ENCODE measurements at regions not wholly inside any gene's neighbourhood (a gene's known extent, or its start where the extent isn't known, plus 50 kb on each side); places are given as distances from the start of the nearest gene placed in this dataset.

DNA sequence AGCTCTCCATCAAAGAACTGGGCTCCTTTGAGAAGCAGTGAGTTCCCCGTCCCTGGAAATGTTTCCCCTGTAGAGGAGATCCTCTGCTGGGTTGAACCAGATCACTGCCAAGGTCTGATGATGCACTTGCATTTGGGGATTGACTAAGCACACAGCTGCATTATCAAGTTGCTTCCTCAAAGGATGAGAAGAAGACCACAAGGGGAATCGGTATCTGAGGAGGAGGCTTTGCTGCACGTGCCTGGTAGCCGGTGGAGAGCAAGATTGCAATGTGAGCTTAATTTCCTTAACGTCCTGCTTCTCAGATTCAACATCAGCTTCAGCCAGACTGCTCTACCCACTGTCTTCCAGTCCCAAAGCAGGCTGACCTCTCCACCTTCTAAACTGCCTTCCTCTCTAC lies 128.8 kb upstream of the STMND1 start:
- Histone ChIP-seq H3K27ac (ENCODE audit: low read length) (no peak overlapping the region), H3K9ac (ENCODE audit: low read length) (no peak overlapping the region), H3K9me3 (ENCODE audit: control insufficient read depth, low read depth, low read length) (no peaks in the 10 kb centered on the region), H3K36me3 (ENCODE audit: control insufficient read depth, low read depth, low read length) (no peaks in the 10 kb centered on the region), H3K4me1 (ENCODE audit: control insufficient read depth, low read depth, low read length) (no peaks in the 10 kb centered on the region), H3K4me3 (ENCODE audit: low read length) (no peak overlapping the region), H3K27me3 (ENCODE audit: control insufficient read depth, insufficient read depth, low read length) (no peaks in the 10 kb centered on the region)

GRCh38 chr6:16972535-16972934 lies 129.3 kb upstream of the STMND1 start:
- Histone ChIP-seq H3K9me3 (ENCODE audit: control insufficient read depth, low read depth, low read length) (no peaks in the 10 kb centered on the region), H3K4me3 (ENCODE audit: low read length) (no peak overlapping the region), H3K9ac (ENCODE audit: low read length) (no peak overlapping the region), H3K27me3 (ENCODE audit: control insufficient read depth, insufficient read depth, low read length) (no peaks in the 10 kb centered on the region), H3K4me1 (ENCODE audit: control insufficient read depth, low read depth, low read length) (no peaks in the 10 kb centered on the region), H3K36me3 (ENCODE audit: control insufficient read depth, low read depth, low read length) (no peaks in the 10 kb centered on the region), H3K27ac (ENCODE audit: low read length) (no peak overlapping the region)

DNA sequence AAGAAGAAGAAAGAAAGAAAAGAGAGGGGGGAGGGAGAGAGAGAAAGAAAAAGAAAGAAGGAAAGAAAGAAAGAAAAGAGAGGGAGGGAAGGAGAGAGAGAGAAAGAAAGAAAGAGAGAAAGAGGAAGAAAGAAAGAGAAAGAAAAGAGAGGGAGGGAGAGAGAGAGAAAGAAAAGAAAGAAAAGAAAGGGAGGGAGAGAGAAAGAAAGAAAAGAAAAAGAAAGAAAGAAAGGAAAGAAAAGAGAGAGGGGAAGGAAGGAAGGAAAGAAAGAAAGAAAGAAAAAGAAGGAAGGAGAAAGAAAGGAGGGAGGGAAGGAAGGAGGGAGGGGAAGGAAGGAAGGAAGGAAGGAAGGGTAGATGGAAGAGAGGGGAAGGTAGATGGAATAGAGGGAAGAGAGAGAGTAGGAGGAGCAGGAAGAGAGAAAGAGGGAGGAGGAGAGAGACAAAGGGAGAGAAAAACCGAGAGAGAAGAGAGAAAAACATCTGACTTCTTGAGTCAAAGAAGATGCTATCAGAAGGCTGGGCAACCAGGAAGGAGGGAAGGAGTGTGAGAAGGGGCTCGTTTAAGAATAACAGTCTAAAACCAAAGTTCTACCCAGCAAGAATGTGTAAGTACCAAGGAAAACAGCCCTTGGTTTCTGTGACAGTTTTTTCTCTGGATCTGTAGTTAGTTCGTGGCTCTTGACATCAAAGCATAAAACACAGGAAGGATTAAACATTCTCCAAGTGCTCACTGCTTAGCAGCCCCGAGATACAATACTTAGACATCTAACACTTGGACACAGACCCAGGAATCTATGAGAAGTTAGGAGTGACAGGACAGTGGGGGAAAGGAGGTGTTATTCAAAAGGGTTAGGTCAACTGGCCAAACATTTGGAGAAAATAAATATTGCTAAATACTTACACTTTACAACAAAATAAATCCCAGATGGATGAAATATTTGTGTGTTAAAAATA lies 131.9 kb upstream of the STMND1 start:
- Histone ChIP-seq H3K4me3 (ENCODE audit: low read length) (no peak overlapping the region), H3K36me3 (ENCODE audit: control insufficient read depth, low read depth, low read length) (no peaks in the 10 kb centered on the region), H3K9ac (ENCODE audit: low read length) (no peak overlapping the region), H3K9me3 (ENCODE audit: control insufficient read depth, low read depth, low read length) (no peaks in the 10 kb centered on the region), H3K27ac (ENCODE audit: low read length) (no peak overlapping the region), H3K4me1 (ENCODE audit: control insufficient read depth, low read depth, low read length) (no peaks in the 10 kb centered on the region), H3K27me3 (ENCODE audit: control insufficient read depth, insufficient read depth, low read length) (no peaks in the 10 kb centered on the region)

DNA sequence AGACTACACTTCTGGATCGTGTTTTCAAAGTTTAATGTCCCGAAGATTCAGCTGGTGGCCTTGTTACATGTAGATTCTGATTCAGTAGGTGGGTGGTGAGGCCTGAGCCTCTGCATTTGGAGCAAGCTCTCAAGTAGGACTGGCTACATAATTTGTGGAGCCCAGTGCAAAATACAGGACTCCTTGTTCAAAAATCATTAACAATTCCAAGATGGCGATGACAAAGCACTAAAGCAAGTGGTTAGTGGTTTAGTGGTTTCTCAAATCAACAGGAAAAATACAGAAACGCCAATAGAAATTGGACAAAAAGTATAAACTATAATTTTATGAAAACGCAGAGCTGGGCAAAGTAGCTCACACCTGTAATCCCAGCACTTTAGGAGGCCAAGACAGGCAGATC lies 133.7 kb upstream of the STMND1 start:
- Histone ChIP-seq H3K27ac (ENCODE audit: low read length) (no peak overlapping the region), H3K4me1 (ENCODE audit: control insufficient read depth, low read depth, low read length) (peaks cover 4% of the 10 kb centered on the region), H3K9me3 (ENCODE audit: control insufficient read depth, low read depth, low read length) (no peaks in the 10 kb centered on the region), H3K36me3 (ENCODE audit: control insufficient read depth, low read depth, low read length) (no peaks in the 10 kb centered on the region), H3K9ac (ENCODE audit: low read length) (no peak overlapping the region), H3K27me3 (ENCODE audit: control insufficient read depth, insufficient read depth, low read length) (no peaks in the 10 kb centered on the region), H3K4me3 (ENCODE audit: low read length) (no peak overlapping the region)

GRCh38 chr6:16967470-16967817 lies 134.4 kb upstream of the STMND1 start:
- no peak overlapping the region for H3K4me3 ChIP-seq (ENCODE audit: low read length)
- no peaks in the 10 kb centered on the region for H3K27me3 ChIP-seq (ENCODE audit: control insufficient read depth, insufficient read depth, low read length)
- no peaks in the 10 kb centered on the region for H3K36me3 ChIP-seq (ENCODE audit: control insufficient read depth, low read depth, low read length)
- no peak overlapping the region for H3K27ac ChIP-seq (ENCODE audit: low read length)
- H3K9ac ChIP-seq (ENCODE audit: low read length): no peak overlapping the region
- H3K4me1 ChIP-seq (ENCODE audit: control insufficient read depth, low read depth, low read length): peaks cover 4% of the 10 kb centered on the region
- no peaks in the 10 kb centered on the region for H3K9me3 ChIP-seq (ENCODE audit: control insufficient read depth, low read depth, low read length)

- Histone ChIP-seq H3K36me3 (ENCODE audit: control insufficient read depth, low read depth, low read length) (no peaks in the 10 kb centered on the region), H3K4me1 (ENCODE audit: control insufficient read depth, low read depth, low read length) (peaks cover 4% of the 10 kb centered on the region), H3K27ac (ENCODE audit: low read length) (no peak overlapping the region), H3K4me3 (ENCODE audit: low read length) (no peak overlapping the region), H3K27me3 (ENCODE audit: control insufficient read depth, insufficient read depth, low read length) (no peaks in the 10 kb centered on the region), H3K9ac (ENCODE audit: low read length) (no peak overlapping the region), H3K9me3 (ENCODE audit: control insufficient read depth, low read depth, low read length) (no peaks in the 10 kb centered on the region)
Measured at GRCh38 chr6:16966791-16967469, 134.9 kb upstream of the STMND1 start.

DNA sequence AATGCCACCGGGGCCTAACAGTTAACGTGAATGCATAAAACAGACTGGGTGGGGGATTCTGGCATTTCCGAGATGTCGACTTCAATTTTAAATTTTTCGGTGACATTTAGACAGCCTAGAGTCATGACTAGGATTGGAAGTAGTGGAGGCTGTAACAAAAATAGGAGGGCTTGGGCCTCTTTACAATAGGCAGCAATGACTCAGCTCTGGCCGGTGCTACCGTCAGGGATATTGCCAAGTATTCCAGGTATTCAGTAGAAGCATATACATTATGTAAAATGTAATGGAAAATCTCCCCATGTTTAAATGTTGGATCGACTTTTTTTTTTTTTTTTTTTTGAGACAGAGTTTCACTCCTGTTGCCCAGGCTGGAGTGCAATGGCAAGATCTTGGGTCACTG lies 136.2 kb upstream of the STMND1 start:
- Histone ChIP-seq H3K9me3 (ENCODE audit: control insufficient read depth, low read depth, low read length) (no peaks in the 10 kb centered on the region), H3K9ac (ENCODE audit: low read length) (no peak overlapping the region), H3K4me1 (ENCODE audit: control insufficient read depth, low read depth, low read length) (peaks cover 4% of the 10 kb centered on the region), H3K36me3 (ENCODE audit: control insufficient read depth, low read depth, low read length) (no peaks in the 10 kb centered on the region), H3K27me3 (ENCODE audit: control insufficient read depth, insufficient read depth, low read length) (no peaks in the 10 kb centered on the region), H3K4me3 (ENCODE audit: low read length) (no peak overlapping the region), H3K27ac (ENCODE audit: low read length) (no peak overlapping the region)

- Histone ChIP-seq H3K27ac (ENCODE audit: low read length) (no peak overlapping the region), H3K36me3 (ENCODE audit: control insufficient read depth, low read depth, low read length) (no peaks in the 10 kb centered on the region), H3K4me1 (ENCODE audit: control insufficient read depth, low read depth, low read length) (peaks cover 4% of the 10 kb centered on the region), H3K27me3 (ENCODE audit: control insufficient read depth, insufficient read depth, low read length) (no peaks in the 10 kb centered on the region), H3K4me3 (ENCODE audit: low read length) (no peak overlapping the region), H3K9me3 (ENCODE audit: control insufficient read depth, low read depth, low read length) (no peaks in the 10 kb centered on the region), H3K9ac (ENCODE audit: low read length) (no peak overlapping the region)
Measured at GRCh38 chr6:16964553-16965499, 137.0 kb upstream of the STMND1 start.

DNA sequence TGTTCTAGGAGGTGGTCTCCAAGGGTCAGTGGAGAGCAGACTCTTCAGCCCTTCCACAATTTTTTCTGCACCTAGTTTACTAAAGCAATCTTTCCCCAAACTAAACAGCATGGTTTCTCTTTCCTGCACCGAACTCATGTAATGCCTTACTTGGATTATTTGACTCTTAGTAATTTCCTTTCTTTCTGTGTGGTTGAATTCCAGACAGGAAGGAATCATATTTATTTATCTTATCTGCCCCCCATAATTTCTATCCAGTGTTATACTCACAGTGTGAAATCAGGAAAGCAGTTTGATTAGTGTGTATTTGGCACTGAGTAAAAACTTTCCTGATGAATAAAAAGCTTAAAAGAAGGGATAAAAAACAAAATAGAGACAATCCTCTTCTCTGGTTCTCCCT lies 140.3 kb upstream of the STMND1 start:
- H3K27ac ChIP-seq (ENCODE audit: low read length): no peak overlapping the region
- no peak overlapping the region for H3K9ac ChIP-seq (ENCODE audit: low read length)
- H3K4me1 ChIP-seq (ENCODE audit: control insufficient read depth, low read depth, low read length): peaks cover 4% of the 10 kb centered on the region
- no peaks in the 10 kb centered on the region for H3K36me3 ChIP-seq (ENCODE audit: control insufficient read depth, low read depth, low read length)
- no peak overlapping the region for H3K4me3 ChIP-seq (ENCODE audit: low read length)
- H3K9me3 ChIP-seq (ENCODE audit: control insufficient read depth, low read depth, low read length): no peaks in the 10 kb centered on the region
- no peaks in the 10 kb centered on the region for H3K27me3 ChIP-seq (ENCODE audit: control insufficient read depth, insufficient read depth, low read length)

- no peak overlapping the region for H3K27ac ChIP-seq (ENCODE audit: low read length)
- H3K4me1 ChIP-seq (ENCODE audit: control insufficient read depth, low read depth, low read length): peaks cover 10% of the 10 kb centered on the region
- no peaks in the 10 kb centered on the region for H3K36me3 ChIP-seq (ENCODE audit: control insufficient read depth, low read depth, low read length)
- no peak overlapping the region for H3K4me3 ChIP-seq (ENCODE audit: low read length)
- no peaks in the 10 kb centered on the region for H3K9me3 ChIP-seq (ENCODE audit: control insufficient read depth, low read depth, low read length)
- H3K9ac ChIP-seq (ENCODE audit: low read length): no peak overlapping the region
- no peaks in the 10 kb centered on the region for H3K27me3 ChIP-seq (ENCODE audit: control insufficient read depth, insufficient read depth, low read length)
Measured at GRCh38 chr6:16959789-16960188, 142.1 kb upstream of the STMND1 start.

- Histone ChIP-seq H3K27ac (ENCODE audit: low read length) (no peak overlapping the region), H3K27me3 (ENCODE audit: control insufficient read depth, insufficient read depth, low read length) (no peaks in the 10 kb centered on the region), H3K4me1 (ENCODE audit: control insufficient read depth, low read depth, low read length) (peaks cover 17% of the 10 kb centered on the region), H3K9ac (ENCODE audit: low read length) (no peak overlapping the region), H3K9me3 (ENCODE audit: control insufficient read depth, low read depth, low read length) (no peaks in the 10 kb centered on the region), H3K36me3 (ENCODE audit: control insufficient read depth, low read depth, low read length) (no peaks in the 10 kb centered on the region), H3K4me3 (ENCODE audit: low read length) (no peak overlapping the region)
Measured at GRCh38 chr6:16956361-16956760, 145.5 kb upstream of the STMND1 start.
